ENCODE measurements at regions not wholly inside any gene's neighbourhood (a gene's known extent, or its start where the extent isn't known, plus 50 kb on each side); places are given as distances from the start of the nearest gene placed in this dataset.
"Not testable (repeated sequence)": the region's sequence is repeated elsewhere in the genome, so short reads cannot be mapped to it uniquely, and the experiment has no call there.

GRCh38 chr5:159800131-159800840 is 116.0 kb upstream of the ADRA1B start:
- no peak for DNase-seq

- no peak for DNase-seq
Observed at GRCh38 chr5:159801303-159801702, 115.0 kb upstream of the ADRA1B start.

GRCh38 chr5:159802661-159803060 is 113.6 kb upstream of the ADRA1B start:
- DNase-seq = no peak

GRCh38 chr5:159804121-159804520 is 112.2 kb upstream of the ADRA1B start:
- no peak for DNase-seq

- DNase-seq = no peak
Observed at GRCh38 chr5:159805021-159805420, 111.3 kb upstream of the ADRA1B start.

GRCh38 chr5:159807135-159807534 is 109.1 kb upstream of the ADRA1B start:
- DNase-seq = not testable (repeated sequence)

GRCh38 chr5:159807586-159807985 is 108.7 kb upstream of the ADRA1B start:
- no peak for DNase-seq

- DNase-seq = no peak
Observed at GRCh38 chr5:159811712-159812111, 104.6 kb upstream of the ADRA1B start.

- DNase-seq = not testable (repeated sequence)
Observed at GRCh38 chr5:159812759-159813158, 103.5 kb upstream of the ADRA1B start.

GRCh38 chr5:159814222-159814621 is 102.1 kb upstream of the ADRA1B start:
- no peak for DNase-seq

GRCh38 chr5:159814805-159815585 is 101.3 kb upstream of the ADRA1B start:
- no peak for DNase-seq

- no peak for DNase-seq
Observed at GRCh38 chr5:159817262-159818029, 98.8 kb upstream of the ADRA1B start.

- no peak for DNase-seq
Observed at GRCh38 chr5:159819591-159820411, 96.5 kb upstream of the ADRA1B start.

GRCh38 chr5:159820692-159821091 is 95.6 kb upstream of the ADRA1B start:
- no peak for DNase-seq

- DNase-seq = no peak
Observed at GRCh38 chr5:159821461-159821940, 94.8 kb upstream of the ADRA1B start.

- DNase-seq = no peak
Observed at GRCh38 chr5:159824188-159825161, 91.8 kb upstream of the ADRA1B start.

- no peak for DNase-seq
Observed at GRCh38 chr5:159825551-159826051, 90.7 kb upstream of the ADRA1B start.

GRCh38 chr5:159826351-159827214 is 89.7 kb upstream of the ADRA1B start:
- no peak for DNase-seq

GRCh38 chr5:159827861-159828260 is 88.4 kb upstream of the ADRA1B start:
- no peak for DNase-seq

GRCh38 chr5:159832073-159832472 is 84.2 kb upstream of the ADRA1B start:
- DNase-seq = no peak

All from activated CD4-positive, alpha-beta T cell treated with anti-CD3 and anti-CD28 coated beads for 1 hour (primary cell).